Suppressor macrophage treated with lipopolysaccharide for 1 hour (primary cell): ENCODE measurements at regions not wholly inside any gene's neighbourhood (a gene's known extent, or its start where the extent isn't known, plus 50 kb on each side); places are given as distances from the start of the nearest gene placed in this dataset.
"Not testable (repeated sequence)": the region's sequence is repeated elsewhere in the genome, so short reads cannot be mapped to it uniquely, and the experiment has no call there.

Experiments used
- DNase-seq, 3 donors: peaks; one replicate each; pipeline ENCODE4 v3.0.0-alpha.2; 2020 to 2022

- not testable (repeated sequence) for DNase-seq
Measured at GRCh38 chr7:91790646-91791045, 89.9 kb downstream of the MTERF1 start.

GRCh38 chr7:91796122-91796521 is 84.4 kb downstream of the MTERF1 start:
- DNase-seq = no peak

- no peak for DNase-seq
Measured at GRCh38 chr7:91798425-91798824, 82.1 kb downstream of the MTERF1 start.

- DNase-seq = no peak
Measured at GRCh38 chr7:91800389-91800788, 80.1 kb downstream of the MTERF1 start.

- no peak for DNase-seq
Measured at GRCh38 chr7:91801331-91801983, 79.0 kb downstream of the MTERF1 start.

GRCh38 chr7:91811236-91811635 is 69.3 kb downstream of the MTERF1 start:
- no peak for DNase-seq

- no peak for DNase-seq
Measured at GRCh38 chr7:91811641-91812040, 68.9 kb downstream of the MTERF1 start.

GRCh38 chr7:91812388-91812787 is 68.1 kb downstream of the MTERF1 start:
- DNase-seq = peak in 1 of 3 donors; percentile 1

- DNase-seq = no peak
Measured at GRCh38 chr7:91814189-91814588, 66.3 kb downstream of the MTERF1 start.
